Osteoblast (primary cell): ENCODE measurements at regions not wholly inside any gene's neighbourhood (a gene's known extent, or its start where the extent isn't known, plus 50 kb on each side); places are given as distances from the start of the nearest gene placed in this dataset.

Source experiments
- DNase-seq: peaks from one replicate; pipeline ENCODE4 v3.0.0; 2011; ENCODE audit warnings: low spot score, mixed read lengths; ENCODE audit not compliant: insufficient read length; ENCODE audit errors: missing footprints
- H2AFZ ChIP-seq: 2 replicates; pipeline ENCODE4 v1.6.0; 2011; ENCODE audit warnings: mild to moderate bottlenecking, low read length
- H3K27ac ChIP-seq: 2 replicates; pipeline ENCODE4 v1.5.1; 2011; ENCODE audit warnings: mild to moderate bottlenecking, low read depth, low read length, moderate library complexity
- H3K27me3 ChIP-seq: 2 replicates; pipeline ENCODE4 v1.6.0; 2012; ENCODE audit warnings: mild to moderate bottlenecking, control low read depth, inconsistent platforms, low read length, moderate library complexity; ENCODE audit not compliant: insufficient read depth
- H3K36me3 ChIP-seq: 2 replicates; pipeline ENCODE4 v1.5.1; 2011; ENCODE audit warnings: mild to moderate bottlenecking, low read length, control low read depth, moderate library complexity; ENCODE audit not compliant: insufficient read depth
- H3K4me1 ChIP-seq: 2 replicates; pipeline ENCODE4 v1.5.1; 2011; ENCODE audit warnings: mild to moderate bottlenecking, low read length, control low read depth, moderate library complexity; ENCODE audit not compliant: insufficient read depth
- H3K4me2 ChIP-seq: 2 replicates; pipeline ENCODE4 v1.6.0; 2011; ENCODE audit warnings: mild to moderate bottlenecking, low read length; ENCODE audit not compliant: insufficient read depth
- H3K4me3 ChIP-seq: fragments of 200-600 bp; sonication (generic); 3 replicates; pipeline ENCODE4 v1.5.1; 2012; ENCODE audit warnings: mild to moderate bottlenecking, low read length, inconsistent platforms; ENCODE audit not compliant: insufficient read depth
- H3K79me2 ChIP-seq: 2 replicates; pipeline ENCODE4 v1.6.0; 2012; ENCODE audit warnings: mild to moderate bottlenecking, low read length, control low read depth, inconsistent platforms; ENCODE audit not compliant: insufficient read depth
- H3K9me3 ChIP-seq: 2 replicates; pipeline ENCODE4 v1.5.1; 2011; ENCODE audit warnings: low read depth, low read length, control low read depth
- H4K20me1 ChIP-seq: 2 replicates; pipeline ENCODE4 v1.6.0; 2012; ENCODE audit warnings: mild to moderate bottlenecking, low read length, control low read depth; ENCODE audit not compliant: insufficient read depth
- CTCF ChIP-seq: IDR thresholded peaks from 2 replicates; pipeline ENCODE4 v1.5.1; 2011; ENCODE audit warnings: mild to moderate bottlenecking, low read depth, low read length, moderate library complexity; ENCODE audit errors: extremely low read depth

- TF ChIP-seq CTCF: no peak
- H3K4me1 ChIP-seq: no peaks in the 10 kb centered on the region
- no peak overlapping the region for H2AFZ ChIP-seq
- no peaks in the 10 kb centered on the region for H3K9me3 ChIP-seq
- no peak for DNase-seq
- no peaks in the 10 kb centered on the region for H3K36me3 ChIP-seq
- no peak overlapping the region for H3K4me3 ChIP-seq
- no peaks in the 10 kb centered on the region for H4K20me1 ChIP-seq
- no peak overlapping the region for H3K27ac ChIP-seq
- no peaks in the 10 kb centered on the region for H3K27me3 ChIP-seq
- no peak overlapping the region for H3K4me2 ChIP-seq
- no peaks in the 10 kb centered on the region for H3K79me2 ChIP-seq
These were observed 78.6 kb upstream of the ACSL3 start for GRCh38 chr2:222782201-222782730.

DNA sequence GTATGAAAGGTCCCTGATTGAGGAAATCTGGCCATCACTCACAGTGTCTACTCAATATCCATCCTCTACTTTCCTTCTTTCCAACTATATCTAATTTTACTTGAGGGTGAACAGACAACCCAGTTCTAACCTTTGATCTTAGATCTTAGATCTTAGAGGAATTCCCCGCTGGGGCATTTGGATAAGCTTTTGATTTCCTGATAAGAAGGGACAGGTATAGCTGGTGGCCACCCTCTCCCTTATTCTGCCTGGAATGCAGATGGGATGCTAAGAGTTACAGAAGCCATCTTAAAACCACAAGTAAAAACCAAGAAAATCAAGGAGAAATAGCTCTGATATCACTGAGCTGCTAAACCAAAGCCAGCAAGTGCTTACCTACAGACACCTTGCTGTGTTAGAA, 77.2 kb upstream of the ACSL3 start:
- H3K4me3 ChIP-seq: no peak overlapping the region
- no peaks in the 10 kb centered on the region for H4K20me1 ChIP-seq
- H3K9me3 ChIP-seq: no peaks in the 10 kb centered on the region
- no peak overlapping the region for H3K27ac ChIP-seq
- H3K79me2 ChIP-seq: no peaks in the 10 kb centered on the region
- DNase-seq: no peak
- TF ChIP-seq CTCF: no peak
- no peak overlapping the region for H2AFZ ChIP-seq
- H3K4me1 ChIP-seq: no peaks in the 10 kb centered on the region
- H3K27me3 ChIP-seq: no peaks in the 10 kb centered on the region
- no peak overlapping the region for H3K4me2 ChIP-seq
- H3K36me3 ChIP-seq: no peaks in the 10 kb centered on the region

GRCh38 chr2:222790932-222791331, 69.9 kb upstream of the ACSL3 start:
- Histone ChIP-seq H3K79me2 (no peaks in the 10 kb centered on the region), H3K4me2 (no peak overlapping the region), H2AFZ (no peak overlapping the region), H3K27ac (no peak overlapping the region), H3K4me3 (no peak overlapping the region), H3K36me3 (no peaks in the 10 kb centered on the region), H3K9me3 (no peaks in the 10 kb centered on the region), H3K27me3 (no peaks in the 10 kb centered on the region), H3K4me1 (peaks cover 11% of the 10 kb centered on the region), H4K20me1 (no peaks in the 10 kb centered on the region)
- no peak for TF ChIP-seq CTCF
- DNase-seq: no peak

GRCh38 chr2:222792001-222792611, 68.7 kb upstream of the ACSL3 start:
- peak; percentile 54 for DNase-seq
- no peak for TF ChIP-seq CTCF
- peak overlapping the region; percentile 96 for H2AFZ ChIP-seq

More at GRCh38 chr2:222792001-222792611, 68.7 kb upstream of the ACSL3 start:
- peak overlapping the region; percentile 50 for H3K27ac ChIP-seq
- peak overlapping the region; percentile 47 for H3K4me2 ChIP-seq
- no peaks in the 10 kb centered on the region for H3K9me3 ChIP-seq
- no peaks in the 10 kb centered on the region for H4K20me1 ChIP-seq
- peak overlapping the region; percentile 24 for H3K4me3 ChIP-seq
- H3K79me2 ChIP-seq: no peaks in the 10 kb centered on the region
- no peaks in the 10 kb centered on the region for H3K36me3 ChIP-seq
- H3K4me1 ChIP-seq: peaks cover 20% of the 10 kb centered on the region
- no peaks in the 10 kb centered on the region for H3K27me3 ChIP-seq
